Colonic mucosa (tissue), 4 donors: ENCODE measurements at regions not wholly inside any gene's neighbourhood (a gene's known extent, or its start where the extent isn't known, plus 50 kb on each side); places are given as distances from the start of the nearest gene placed in this dataset.

Experiments
- DNase-seq: peaks from one replicate; pipeline ENCODE4 v3.0.0-alpha.2; 2020
- H3K27ac ChIP-seq: fragments of 200-600 bp; one replicate; pipeline ENCODE4 v1.8.0; 2021
- H3K27me3 ChIP-seq: fragments of 200-600 bp; one replicate; pipeline ENCODE4 v1.8.0; 2021
- H3K36me3 ChIP-seq: fragments of 200-600 bp; one replicate; pipeline ENCODE4 v1.8.0; 2021
- H3K4me1 ChIP-seq: fragments of 200-600 bp; one replicate; pipeline ENCODE4 v1.8.0; 2021; ENCODE audit warnings: mild to moderate bottlenecking
- H3K4me3 ChIP-seq: fragments of 200-600 bp; one replicate; pipeline ENCODE4 v1.8.0; 2021
- H3K9ac ChIP-seq, 2 donors: one replicate each; pipeline ENCODE4 v1.7.0; 2013; ENCODE audit warnings: control low read depth in 2 of 2, low read depth in 2 of 2, low read length in 2 of 2
- H3K9me3 ChIP-seq: fragments of 200-600 bp; one replicate; pipeline ENCODE4 v1.8.0; 2021
- intact Hi-C: fragments of 100-400 bp; cut with DNase I; formaldehyde crosslinking; loops from one replicate; pipeline ENCODE4 v1.14.1; 2022
- TF ChIP-seq, protein P1 (sequence below): fragments of 200-600 bp; IDR thresholded peaks from one replicate; pipeline ENCODE4 v1.8.0; 2022; ENCODE audit warnings: antibody characterized with exemption, mild to moderate bottlenecking
- donor health status: healthy.
- donor health status: DM: no; HTN: no; CAD: no.
- donor health status: DM: no; HTN: no; CAD: no.

DNA sequence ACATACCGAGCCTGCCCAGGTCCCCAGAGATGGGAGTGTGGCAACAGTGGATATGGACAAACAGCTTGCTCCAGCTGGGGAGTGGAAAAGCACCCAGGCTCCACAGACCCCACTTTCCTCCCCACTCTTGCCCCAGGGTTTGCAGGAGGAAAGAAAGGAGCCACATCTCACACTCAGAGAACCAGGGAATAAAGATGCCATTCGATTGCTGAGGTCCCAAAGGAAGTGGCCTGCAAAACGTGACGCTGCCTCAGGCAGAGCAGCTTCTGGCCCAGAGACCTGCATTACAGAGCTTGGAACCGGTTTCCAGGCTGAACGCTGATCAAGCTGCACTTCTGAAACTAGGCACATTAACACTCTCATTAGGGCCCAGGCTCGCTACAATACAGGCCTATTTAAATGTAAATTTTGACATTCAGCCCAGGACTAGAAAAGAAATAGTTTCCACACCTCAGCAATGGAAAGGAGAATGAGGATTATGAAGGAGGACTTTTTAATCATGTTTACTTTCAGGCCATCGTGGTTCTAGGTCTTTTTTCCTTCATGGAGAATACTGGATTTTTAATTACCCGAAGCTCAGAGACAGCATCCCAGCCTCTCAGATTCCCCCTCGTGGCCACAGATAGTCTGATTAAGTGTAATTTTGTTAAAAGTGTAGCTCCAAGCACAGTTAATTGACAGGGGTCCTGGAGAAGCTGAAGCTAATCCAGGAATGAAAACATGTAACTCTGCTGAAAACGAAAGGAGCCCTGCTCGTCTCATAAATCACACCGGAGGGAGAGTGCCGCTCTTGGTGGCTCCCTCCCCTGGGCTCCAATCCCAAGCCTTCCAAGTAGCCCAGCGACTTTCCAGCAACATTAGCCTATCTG is 221.3 kb upstream of the RAB6C start:
- Histone ChIP-seq H3K9me3 (no peaks in the 10 kb centered on the region), H3K27me3 (no peaks in the 10 kb centered on the region), H3K4me3 (peak overlapping the region; percentile 5), H3K36me3 (no peaks in the 10 kb centered on the region), H3K4me1 (no peaks in the 10 kb centered on the region), H3K27ac (no peak overlapping the region), H3K9ac (no peak overlapping the region)
- DNase-seq: no peak
- intact Hi-C loops: no loop called here
- TF ChIP-seq, protein P1, sequence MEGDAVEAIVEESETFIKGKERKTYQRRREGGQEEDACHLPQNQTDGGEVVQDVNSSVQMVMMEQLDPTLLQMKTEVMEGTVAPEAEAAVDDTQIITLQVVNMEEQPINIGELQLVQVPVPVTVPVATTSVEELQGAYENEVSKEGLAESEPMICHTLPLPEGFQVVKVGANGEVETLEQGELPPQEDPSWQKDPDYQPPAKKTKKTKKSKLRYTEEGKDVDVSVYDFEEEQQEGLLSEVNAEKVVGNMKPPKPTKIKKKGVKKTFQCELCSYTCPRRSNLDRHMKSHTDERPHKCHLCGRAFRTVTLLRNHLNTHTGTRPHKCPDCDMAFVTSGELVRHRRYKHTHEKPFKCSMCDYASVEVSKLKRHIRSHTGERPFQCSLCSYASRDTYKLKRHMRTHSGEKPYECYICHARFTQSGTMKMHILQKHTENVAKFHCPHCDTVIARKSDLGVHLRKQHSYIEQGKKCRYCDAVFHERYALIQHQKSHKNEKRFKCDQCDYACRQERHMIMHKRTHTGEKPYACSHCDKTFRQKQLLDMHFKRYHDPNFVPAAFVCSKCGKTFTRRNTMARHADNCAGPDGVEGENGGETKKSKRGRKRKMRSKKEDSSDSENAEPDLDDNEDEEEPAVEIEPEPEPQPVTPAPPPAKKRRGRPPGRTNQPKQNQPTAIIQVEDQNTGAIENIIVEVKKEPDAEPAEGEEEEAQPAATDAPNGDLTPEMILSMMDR: no peak

DNA sequence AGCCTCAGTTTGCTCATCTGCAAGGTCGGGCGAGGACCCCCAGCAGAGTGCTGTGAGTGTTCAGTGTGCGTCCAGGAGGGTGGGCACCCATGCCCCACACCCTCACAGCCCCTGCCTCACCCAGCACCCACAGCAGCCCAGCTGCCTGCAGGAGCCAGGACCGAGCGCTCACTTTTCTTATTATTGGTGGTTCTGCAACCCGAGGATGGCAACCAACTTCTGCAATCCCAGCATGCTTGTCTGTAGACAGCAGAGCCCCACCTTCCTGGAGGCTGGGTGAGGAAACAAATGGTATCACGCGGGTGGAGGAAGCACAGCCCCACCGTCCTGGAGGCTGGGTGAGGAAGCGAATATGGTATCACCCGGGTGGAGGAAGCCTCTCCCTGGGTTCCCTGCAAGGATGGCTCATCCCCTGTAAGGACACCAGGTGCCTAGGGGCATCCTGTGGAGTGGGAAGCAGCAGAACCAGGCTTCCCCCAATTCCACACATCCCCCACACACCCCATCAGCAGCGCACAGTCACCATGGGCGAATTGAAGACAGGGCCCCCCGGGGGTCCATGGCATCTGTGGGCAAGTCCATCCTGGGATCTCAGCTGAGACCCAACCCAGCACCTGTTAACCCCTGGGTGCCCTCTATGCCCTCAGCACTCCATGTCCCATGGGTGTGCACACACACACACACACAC is 220.5 kb upstream of the RAB6C start:
- intact Hi-C loops: no loop called here
- Histone ChIP-seq H3K9ac (no peak overlapping the region), H3K27me3 (no peaks in the 10 kb centered on the region), H3K4me1 (no peaks in the 10 kb centered on the region), H3K4me3 (peak overlapping the region; percentile 5), H3K9me3 (no peaks in the 10 kb centered on the region), H3K36me3 (no peaks in the 10 kb centered on the region), H3K27ac (no peak overlapping the region)
- TF ChIP-seq, protein P1: no peak
- DNase-seq: no peak

DNA sequence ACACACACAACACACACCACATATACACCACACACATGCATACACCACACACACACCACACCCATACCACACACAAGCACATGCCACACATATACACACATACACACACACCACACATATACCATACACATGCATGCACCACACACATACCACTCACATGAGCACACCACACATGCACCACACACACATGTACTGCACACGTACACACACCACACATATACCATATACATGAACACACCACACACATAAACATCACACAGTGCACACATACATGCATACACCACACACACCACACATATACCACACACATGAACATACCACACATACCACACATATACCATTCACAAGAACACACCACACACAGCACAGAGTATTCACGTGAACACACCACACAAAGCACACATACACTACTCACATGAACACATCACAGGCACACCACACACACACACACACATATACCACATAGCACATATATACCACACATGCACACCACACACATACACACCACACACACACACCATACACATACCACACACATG is 219.9 kb upstream of the RAB6C start:
- H3K27me3 ChIP-seq: no peaks in the 10 kb centered on the region
- no peaks in the 10 kb centered on the region for H3K36me3 ChIP-seq
- no peaks in the 10 kb centered on the region for H3K9me3 ChIP-seq
- intact Hi-C loops: no loop called here
- TF ChIP-seq, protein P1: no peak
- H3K4me3 ChIP-seq: no peak overlapping the region
- no peak for DNase-seq
- no peak overlapping the region for H3K27ac ChIP-seq
- H3K9ac ChIP-seq: no peak overlapping the region
- H3K4me1 ChIP-seq: no peaks in the 10 kb centered on the region

DNA sequence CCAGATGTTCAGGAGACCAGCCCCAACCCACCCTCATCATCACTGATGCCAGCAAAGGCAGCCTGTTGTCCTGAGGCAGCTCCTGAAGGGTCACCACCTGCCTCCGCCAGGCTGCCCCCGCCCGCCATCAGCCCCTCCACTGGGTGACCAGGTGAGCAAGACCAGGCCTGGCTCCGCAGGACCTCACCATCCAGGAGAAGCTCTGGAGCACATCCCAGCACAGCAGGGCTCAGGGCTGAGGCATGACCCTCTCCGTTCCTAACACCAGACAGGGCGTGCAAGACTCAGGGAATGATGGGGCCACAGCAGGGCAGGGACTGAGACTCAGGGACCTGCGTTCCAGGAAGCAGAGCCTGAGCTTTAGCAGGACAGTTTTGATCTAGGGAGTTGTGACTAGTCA is 218.8 kb upstream of the RAB6C start:
- no peak overlapping the region for H3K4me3 ChIP-seq
- DNase-seq: no peak
- no peaks in the 10 kb centered on the region for H3K9me3 ChIP-seq
- no peaks in the 10 kb centered on the region for H3K27me3 ChIP-seq
- no peak overlapping the region for H3K9ac ChIP-seq
- no peaks in the 10 kb centered on the region for H3K36me3 ChIP-seq
- H3K4me1 ChIP-seq: no peaks in the 10 kb centered on the region
- intact Hi-C loops: no loop called here
- no peak overlapping the region for H3K27ac ChIP-seq
- TF ChIP-seq, protein P1: no peak

DNA sequence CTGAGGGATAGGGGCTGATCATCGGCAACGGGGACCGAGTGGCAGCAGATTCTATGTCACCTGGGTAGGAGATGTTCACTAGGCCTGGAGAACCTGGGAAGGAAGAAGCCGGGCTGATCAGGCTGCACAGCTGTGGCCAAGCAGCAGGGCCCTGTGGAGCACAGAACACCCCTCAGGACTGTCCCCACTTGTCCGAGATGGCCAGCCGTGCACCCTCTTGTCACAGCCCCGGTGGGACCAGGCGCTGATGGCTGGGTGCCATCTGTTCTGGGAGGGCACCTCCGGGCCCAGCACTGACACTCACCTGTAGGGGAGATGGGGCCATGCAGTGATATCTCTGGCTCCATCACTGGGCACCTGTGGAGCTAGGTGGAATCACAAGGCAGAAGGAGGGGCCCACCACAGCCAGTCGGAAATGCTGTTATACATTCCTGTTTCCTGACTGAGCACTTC is 217.9 kb upstream of the RAB6C start:
- H3K4me1 ChIP-seq: no peaks in the 10 kb centered on the region
- H3K4me3 ChIP-seq: no peak overlapping the region
- no peak overlapping the region for H3K27ac ChIP-seq
- intact Hi-C loops: no loop called here
- no peaks in the 10 kb centered on the region for H3K27me3 ChIP-seq
- H3K9ac ChIP-seq: no peak overlapping the region
- H3K9me3 ChIP-seq: no peaks in the 10 kb centered on the region
- DNase-seq: no peak
- TF ChIP-seq, protein P1: no peak
- no peaks in the 10 kb centered on the region for H3K36me3 ChIP-seq
